Neutrophil (primary cell): ENCODE measurements at regions not wholly inside any gene's neighbourhood (a gene's known extent, or its start where the extent isn't known, plus 50 kb on each side); places are given as distances from the start of the nearest gene placed in this dataset.

Source experiments
- H3K27ac ChIP-seq: fragments of 200-600 bp; sonication (generic); 2 replicates; pipeline ENCODE4 v1.5.1; 2016; ENCODE audit warnings: mild to moderate bottlenecking, moderate library complexity
- H3K27me3 ChIP-seq: fragments of 200-600 bp; sonication (generic); 2 replicates; pipeline ENCODE4 v1.6.0; 2016; ENCODE audit warnings: mild to moderate bottlenecking
- H3K36me3 ChIP-seq: fragments of 200-600 bp; sonication (generic); 2 replicates; pipeline ENCODE4 v1.5.1; 2017
- H3K4me1 ChIP-seq, 2 experiments: fragments of 200-600 bp in 1 of 2; sonication (generic) in 1 of 2; 1 replicate in 1 of 2; 2 replicates in 1 of 2; pipeline versions ENCODE4 v1.5.1 to v1.6.1; 2013 to 2016; ENCODE audit warnings: low read depth in 1 of 2, low read length in 1 of 2, mild to moderate bottlenecking in 1 of 2, moderate library complexity in 1 of 2; ENCODE audit not compliant: control insufficient read depth in 1 of 2, insufficient read depth in 1 of 2
- H3K4me3 ChIP-seq, 2 experiments: fragments of 200-600 bp in 1 of 2; sonication (generic) in 1 of 2; 1 replicate in 1 of 2; 2 replicates in 1 of 2; pipeline ENCODE4 v1.5.1; 2013 to 2016; ENCODE audit warnings: low read depth in 1 of 2, low read length in 1 of 2, mild to moderate bottlenecking in 1 of 2, moderate library complexity in 1 of 2
- H3K9me3 ChIP-seq: fragments of 200-600 bp; sonication (generic); 2 replicates; pipeline ENCODE4 v1.5.1; 2016
- TF ChIP-seq, protein P1 (sequence below): fragments of 200-600 bp; sonication (generic); IDR thresholded peaks from 2 replicates; pipeline ENCODE4 v1.5.1; 2016; ENCODE audit warnings: antibody characterized with exemption

- no peaks in the 10 kb centered on the region for H3K9me3 ChIP-seq
- no peak overlapping the region for H3K4me3 ChIP-seq
- no peaks in the 10 kb centered on the region for H3K4me1 ChIP-seq
- no peaks in the 10 kb centered on the region for H3K36me3 ChIP-seq
- no peaks in the 10 kb centered on the region for H3K27me3 ChIP-seq
- H3K27ac ChIP-seq = no peak overlapping the region
- TF ChIP-seq, protein P1, sequence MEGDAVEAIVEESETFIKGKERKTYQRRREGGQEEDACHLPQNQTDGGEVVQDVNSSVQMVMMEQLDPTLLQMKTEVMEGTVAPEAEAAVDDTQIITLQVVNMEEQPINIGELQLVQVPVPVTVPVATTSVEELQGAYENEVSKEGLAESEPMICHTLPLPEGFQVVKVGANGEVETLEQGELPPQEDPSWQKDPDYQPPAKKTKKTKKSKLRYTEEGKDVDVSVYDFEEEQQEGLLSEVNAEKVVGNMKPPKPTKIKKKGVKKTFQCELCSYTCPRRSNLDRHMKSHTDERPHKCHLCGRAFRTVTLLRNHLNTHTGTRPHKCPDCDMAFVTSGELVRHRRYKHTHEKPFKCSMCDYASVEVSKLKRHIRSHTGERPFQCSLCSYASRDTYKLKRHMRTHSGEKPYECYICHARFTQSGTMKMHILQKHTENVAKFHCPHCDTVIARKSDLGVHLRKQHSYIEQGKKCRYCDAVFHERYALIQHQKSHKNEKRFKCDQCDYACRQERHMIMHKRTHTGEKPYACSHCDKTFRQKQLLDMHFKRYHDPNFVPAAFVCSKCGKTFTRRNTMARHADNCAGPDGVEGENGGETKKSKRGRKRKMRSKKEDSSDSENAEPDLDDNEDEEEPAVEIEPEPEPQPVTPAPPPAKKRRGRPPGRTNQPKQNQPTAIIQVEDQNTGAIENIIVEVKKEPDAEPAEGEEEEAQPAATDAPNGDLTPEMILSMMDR = no peak
These were observed 388.4 kb downstream of the SHANK2 start for GRCh38 chr11:70863993-70864392.

DNA sequence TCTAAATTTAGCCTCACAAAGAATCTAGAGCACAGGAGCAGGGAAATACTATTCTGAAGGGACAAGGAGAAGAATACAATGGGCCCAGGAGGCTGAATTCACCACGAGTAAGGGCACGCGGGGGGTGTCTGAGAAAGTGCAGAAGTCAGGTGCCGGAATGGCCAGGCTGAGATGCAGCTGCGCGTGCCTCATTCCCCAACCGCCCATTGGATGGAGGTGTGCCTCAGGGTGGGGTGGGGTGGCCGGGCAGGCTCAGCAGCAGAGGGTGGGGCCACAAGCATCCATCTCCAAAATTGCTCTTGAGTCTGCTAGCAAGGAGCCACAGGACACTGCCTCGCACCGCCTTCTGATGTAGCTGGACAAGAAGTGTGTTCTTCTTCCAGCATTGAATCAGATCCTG, 387.0 kb downstream of the SHANK2 start:
- no peaks in the 10 kb centered on the region for H3K36me3 ChIP-seq
- no peaks in the 10 kb centered on the region for H3K27me3 ChIP-seq
- no peaks in the 10 kb centered on the region for H3K9me3 ChIP-seq
- H3K27ac ChIP-seq = no peak overlapping the region
- no peak overlapping the region for H3K4me3 ChIP-seq
- TF ChIP-seq, protein P1 = no peak
- H3K4me1 ChIP-seq = no peaks in the 10 kb centered on the region

GRCh38 chr11:70866834-70867233, 385.5 kb downstream of the SHANK2 start:
- Histone ChIP-seq H3K4me1 (no peaks in the 10 kb centered on the region), H3K27ac (no peak overlapping the region), H3K4me3 (no peak overlapping the region), H3K27me3 (no peaks in the 10 kb centered on the region), H3K9me3 (no peaks in the 10 kb centered on the region), H3K36me3 (no peaks in the 10 kb centered on the region)
- TF ChIP-seq, protein P1 = no peak

DNA sequence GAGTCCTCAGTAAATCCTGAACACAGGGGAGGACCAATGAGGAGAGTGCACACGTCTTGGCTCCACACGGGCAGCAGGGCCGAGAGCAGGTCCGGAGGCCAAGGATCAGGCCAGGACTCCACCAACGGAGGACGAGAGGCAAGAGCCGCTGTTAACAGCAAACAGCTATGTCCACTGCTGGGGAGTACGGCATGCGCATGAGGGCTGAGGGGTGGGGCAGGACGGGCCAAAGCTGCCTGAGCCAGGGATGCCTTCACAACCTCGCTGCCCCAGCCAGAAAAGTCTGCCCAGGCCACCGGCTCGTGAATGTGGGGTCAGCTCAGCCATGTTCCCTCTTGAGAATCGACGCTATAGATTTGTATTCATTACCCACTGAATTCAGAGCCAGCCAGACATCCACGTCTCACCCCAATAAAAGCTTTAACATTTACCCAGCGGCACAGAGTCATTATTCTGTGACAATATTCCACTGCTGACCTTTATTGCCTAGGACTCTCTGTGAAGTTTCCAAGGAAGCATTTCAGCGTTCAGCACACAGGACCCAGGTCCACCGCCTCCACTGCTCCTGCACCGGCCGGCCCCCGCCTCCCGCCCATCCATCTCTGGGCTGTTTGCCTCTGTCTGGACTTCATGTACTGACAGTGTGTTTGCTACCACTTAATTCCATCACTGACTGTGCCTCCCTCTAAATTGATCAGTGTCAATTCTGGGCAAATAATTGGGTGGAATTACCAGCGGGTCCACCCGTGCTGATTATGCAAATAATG, 384.9 kb downstream of the SHANK2 start:
- Histone ChIP-seq H3K27me3 (no peaks in the 10 kb centered on the region), H3K36me3 (no peaks in the 10 kb centered on the region), H3K4me3 (no peak overlapping the region), H3K27ac (no peak overlapping the region), H3K9me3 (no peaks in the 10 kb centered on the region), H3K4me1 (no peaks in the 10 kb centered on the region)
- TF ChIP-seq, protein P1 = no peak

DNA sequence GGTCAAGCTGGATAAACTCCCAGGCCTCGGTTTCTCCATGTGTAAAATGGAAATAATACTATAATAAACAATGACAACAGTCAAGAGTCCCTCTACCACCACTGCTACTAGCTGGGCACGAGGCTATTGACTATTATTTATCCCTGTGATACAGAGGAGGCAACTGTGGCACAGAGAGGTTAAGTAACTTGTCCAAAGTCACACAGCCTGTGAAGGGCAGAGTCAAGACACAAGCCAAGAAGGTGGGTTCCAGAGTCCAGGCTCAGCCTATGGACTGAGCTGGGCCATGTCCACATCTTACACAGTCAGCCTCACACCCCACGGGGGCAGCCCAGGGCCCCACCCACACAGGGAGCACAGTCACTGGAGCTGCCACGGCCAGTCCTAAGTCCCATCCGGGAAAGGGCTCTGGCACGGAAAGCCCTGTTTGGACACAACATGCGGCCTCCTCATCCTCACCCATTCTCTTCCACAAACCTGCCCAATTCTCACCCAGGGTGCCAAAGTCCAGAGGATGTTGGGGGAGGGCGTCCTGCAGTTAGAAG, 384.0 kb downstream of the SHANK2 start:
- no peaks in the 10 kb centered on the region for H3K36me3 ChIP-seq
- TF ChIP-seq, protein P1 = no peak
- H3K4me3 ChIP-seq = no peak overlapping the region
- H3K27me3 ChIP-seq = peaks cover 7% of the 10 kb centered on the region
- no peaks in the 10 kb centered on the region for H3K4me1 ChIP-seq
- H3K27ac ChIP-seq = no peak overlapping the region
- no peaks in the 10 kb centered on the region for H3K9me3 ChIP-seq
